Hematopoietic multipotent progenitor cell treated with erythropoietin and hydrocortisone succinate and interleukin-3 and kit ligand, for 17 days (in vitro differentiated cells): ENCODE measurements at regions not wholly inside any gene's neighbourhood (a gene's known extent, or its start where the extent isn't known, plus 50 kb on each side); places are given as distances from the start of the nearest gene placed in this dataset.

ENCODE experiments used
- DNase-seq: peaks from one replicate; pipeline ENCODE4 v3.0.0-alpha.2; 2015; ENCODE audit warnings: low spot score

GRCh38 chr14:98711453-98711852 is 560.5 kb downstream of the BCL11B start:
- no peak for DNase-seq

- DNase-seq: no peak
Observed at GRCh38 chr14:98714626-98715425, 557.2 kb downstream of the BCL11B start.

- no peak for DNase-seq
Observed at GRCh38 chr14:98716133-98716532, 555.9 kb downstream of the BCL11B start.

GRCh38 chr14:98721061-98721460 is 550.9 kb downstream of the BCL11B start:
- no peak for DNase-seq

GRCh38 chr14:98724734-98725133 is 547.3 kb downstream of the BCL11B start:
- no peak for DNase-seq

GRCh38 chr14:98725191-98725590 is 546.8 kb downstream of the BCL11B start:
- no peak for DNase-seq

- DNase-seq: no peak
Observed at GRCh38 chr14:98725676-98726075, 546.3 kb downstream of the BCL11B start.

- DNase-seq: no peak
Observed at GRCh38 chr14:98726585-98727405, 545.2 kb downstream of the BCL11B start.

GRCh38 chr14:98728024-98728423 is 544.0 kb downstream of the BCL11B start:
- no peak for DNase-seq

- DNase-seq: no peak
Observed at GRCh38 chr14:98728836-98729235, 543.2 kb downstream of the BCL11B start.

- no peak for DNase-seq
Observed at GRCh38 chr14:98731286-98731685, 540.7 kb downstream of the BCL11B start.

GRCh38 chr14:98731701-98732100 is 540.3 kb downstream of the BCL11B start:
- no peak for DNase-seq

GRCh38 chr14:98733536-98733935 is 538.5 kb downstream of the BCL11B start:
- no peak for DNase-seq

GRCh38 chr14:98736701-98737338 is 535.2 kb downstream of the BCL11B start:
- no peak for DNase-seq

GRCh38 chr14:98741523-98741922 is 530.5 kb downstream of the BCL11B start:
- no peak for DNase-seq

GRCh38 chr14:98742001-98742400 is 530.0 kb downstream of the BCL11B start:
- no peak for DNase-seq

- DNase-seq: no peak
Observed at GRCh38 chr14:98743536-98743935, 528.5 kb downstream of the BCL11B start.

GRCh38 chr14:98748966-98749365 is 523.0 kb downstream of the BCL11B start:
- no peak for DNase-seq

- no peak for DNase-seq
Observed at GRCh38 chr14:98751110-98751509, 520.9 kb downstream of the BCL11B start.

GRCh38 chr14:98752660-98753059 is 519.3 kb downstream of the BCL11B start:
- no peak for DNase-seq

- DNase-seq: no peak
Observed at GRCh38 chr14:98754343-98755020, 517.5 kb downstream of the BCL11B start.

- DNase-seq: no peak
Observed at GRCh38 chr14:98756749-98757148, 515.2 kb downstream of the BCL11B start.
